ENCODE measurements at regions not wholly inside any gene's neighbourhood (a gene's known extent, or its start where the extent isn't known, plus 50 kb on each side); places are given as distances from the start of the nearest gene placed in this dataset.
"Not testable (repeated sequence)": the region's sequence is repeated elsewhere in the genome, so short reads cannot be mapped to it uniquely, and the experiment has no call there.

GRCh38 chrX:69431420-69431819 lies 72.7 kb upstream of the NALF2 start:
- DNase-seq, result no peak

- no peak for DNase-seq
Observed at GRCh38 chrX:69430785-69431184, 73.3 kb upstream of the NALF2 start.

- DNase-seq, result no peak
Observed at GRCh38 chrX:69429339-69430015, 74.6 kb upstream of the NALF2 start.

- DNase-seq, result no peak
Observed at GRCh38 chrX:69428216-69428615, 75.9 kb upstream of the NALF2 start.

GRCh38 chrX:69424910-69425309 lies 79.2 kb upstream of the NALF2 start:
- DNase-seq, result no peak

- no peak for DNase-seq
Observed at GRCh38 chrX:69424161-69424560, 80.0 kb upstream of the NALF2 start.

- not testable (repeated sequence) for DNase-seq
Observed at GRCh38 chrX:69422208-69422607, 81.9 kb upstream of the NALF2 start.

GRCh38 chrX:69415698-69416097 lies 88.4 kb upstream of the NALF2 start:
- no peak for DNase-seq

GRCh38 chrX:69412661-69413060 lies 91.5 kb upstream of the NALF2 start:
- DNase-seq, result no peak

GRCh38 chrX:69398881-69399280 lies 105.2 kb upstream of the NALF2 start:
- no peak for DNase-seq

GRCh38 chrX:69396916-69397315 lies 107.2 kb upstream of the NALF2 start:
- no peak for DNase-seq

GRCh38 chrX:69395306-69395705 lies 108.8 kb upstream of the NALF2 start:
- no peak for DNase-seq

- no peak for DNase-seq
Observed at GRCh38 chrX:69389101-69389501, 115.0 kb upstream of the NALF2 start.

GRCh38 chrX:69388526-69388925 lies 115.6 kb upstream of the NALF2 start:
- peak; percentile 31 for DNase-seq

GRCh38 chrX:69387567-69388487 lies 116.3 kb upstream of the NALF2 start:
- DNase-seq, result no peak

GRCh38 chrX:69386681-69387080 lies 117.4 kb upstream of the NALF2 start:
- DNase-seq, result no peak

- no peak for DNase-seq
Observed at GRCh38 chrX:69379412-69379811, 124.7 kb upstream of the NALF2 start.

GRCh38 chrX:69374569-69374968 lies 129.6 kb upstream of the NALF2 start:
- DNase-seq, result no peak

- DNase-seq, result no peak
Observed at GRCh38 chrX:69372435-69372834, 131.7 kb upstream of the NALF2 start.

GRCh38 chrX:69371159-69371558 lies 133.0 kb upstream of the NALF2 start:
- no peak for DNase-seq

- no peak for DNase-seq
Observed at GRCh38 chrX:69369999-69370398, 134.1 kb upstream of the NALF2 start.

- DNase-seq, result no peak
Observed at GRCh38 chrX:69366183-69366582, 137.9 kb upstream of the NALF2 start.

GRCh38 chrX:69365755-69366154 lies 138.4 kb upstream of the NALF2 start:
- DNase-seq, result no peak

GRCh38 chrX:69365349-69365748 lies 138.8 kb upstream of the NALF2 start:
- DNase-seq, result no peak
